Activated CD8-positive, alpha-beta memory T cell treated with anti-CD3 and anti-CD28 coated beads for 24 hours (primary cell): ENCODE measurements at regions not wholly inside any gene's neighbourhood (a gene's known extent, or its start where the extent isn't known, plus 50 kb on each side); places are given as distances from the start of the nearest gene placed in this dataset.
"Not testable (repeated sequence)": the region's sequence is repeated elsewhere in the genome, so short reads cannot be mapped to it uniquely, and the experiment has no call there.

Experiments
- DNase-seq: peaks from one replicate; pipeline ENCODE4 v3.0.0-alpha.2; 2020

DNA sequence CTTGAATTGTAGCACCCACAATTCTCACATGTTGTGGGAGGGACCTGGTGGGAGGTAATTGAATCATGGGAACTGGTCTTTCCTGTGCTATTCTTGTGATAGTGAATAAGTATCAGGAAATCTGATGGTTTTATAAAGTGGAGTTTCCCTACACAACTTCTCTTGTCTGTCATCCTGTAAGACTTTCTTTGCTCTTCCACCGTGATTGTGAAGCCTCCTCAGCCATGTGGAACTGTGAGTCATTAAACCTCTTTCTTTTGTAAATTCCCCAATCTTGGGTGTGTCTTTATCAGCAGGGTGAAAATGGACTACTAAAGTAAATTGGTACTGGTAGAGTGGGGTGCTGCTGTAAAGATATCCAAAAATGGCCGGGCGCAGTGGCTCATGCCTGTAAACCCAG, 215.6 kb downstream of the LIG4 start:
- DNase-seq, result no peak

DNA sequence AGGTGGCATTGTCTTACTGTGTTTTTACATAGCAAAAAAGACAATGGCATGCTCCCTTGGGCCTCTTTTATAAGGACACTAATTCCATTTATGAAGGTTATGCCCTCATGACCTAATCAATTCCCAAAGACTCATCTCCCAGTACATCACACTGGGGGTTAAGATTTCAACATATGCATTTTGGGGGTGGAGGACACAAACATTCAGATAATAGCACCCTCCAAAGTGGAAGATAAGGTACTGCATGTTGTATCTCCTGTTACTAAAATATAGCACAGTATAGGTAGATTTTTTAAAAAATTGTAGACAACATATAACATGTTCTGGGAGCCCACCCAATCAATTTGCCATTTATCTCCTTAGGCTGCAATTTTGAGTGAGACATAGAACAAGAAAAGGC, 221.2 kb downstream of the LIG4 start:
- DNase-seq, result no peak

DNA sequence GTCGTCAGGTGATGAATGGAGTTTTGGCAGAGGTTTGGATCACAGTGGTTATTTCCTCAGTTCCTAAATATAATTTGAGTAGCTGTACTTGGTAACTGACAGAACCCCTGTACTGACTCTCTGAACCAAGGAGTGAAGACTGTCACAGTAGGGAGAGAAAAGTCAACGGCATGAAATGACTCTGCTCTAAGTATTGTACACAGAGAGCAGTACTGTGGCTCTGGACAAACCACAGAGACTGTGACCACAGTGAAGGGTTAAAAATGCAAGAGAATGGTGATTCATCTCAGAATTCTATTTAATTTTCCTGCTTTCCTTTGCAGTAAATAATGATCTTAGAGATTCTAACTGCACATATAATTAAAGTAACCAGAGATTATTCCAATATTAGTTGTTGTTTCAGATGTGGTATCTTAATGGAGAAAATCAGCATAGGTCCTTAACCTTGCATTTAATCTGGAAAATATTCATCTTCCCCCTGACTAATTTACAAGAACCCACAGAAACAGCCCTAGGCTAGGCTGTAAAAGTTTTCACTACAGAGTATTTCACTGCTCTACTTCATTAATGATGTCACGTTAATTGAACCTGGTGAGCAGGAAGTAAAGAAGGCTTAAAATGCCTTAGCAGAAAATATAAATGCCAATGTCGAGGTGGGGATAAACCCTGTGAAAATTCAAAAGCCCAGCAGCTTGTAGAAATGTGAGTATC, 221.9 kb downstream of the LIG4 start:
- DNase-seq, result no peak

DNA sequence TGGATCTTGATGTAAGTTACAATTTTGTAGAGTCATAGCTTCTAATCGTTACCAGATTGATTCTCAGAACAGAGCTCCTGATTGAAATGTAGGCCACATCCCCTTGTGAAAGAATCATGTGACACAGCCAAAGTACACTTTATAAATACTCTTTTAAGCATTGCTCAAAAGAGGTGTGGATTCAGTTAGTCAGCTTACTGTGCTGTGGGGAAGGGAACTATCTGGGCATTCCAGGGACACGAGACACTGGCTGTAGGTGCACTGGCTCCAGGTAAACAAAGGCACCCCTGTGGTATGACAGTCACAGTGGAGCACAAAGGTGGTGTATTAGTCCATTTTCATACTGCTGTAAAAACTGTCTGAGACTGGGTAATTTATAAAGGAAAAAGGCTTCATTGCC, 222.8 kb downstream of the LIG4 start:
- no peak for DNase-seq

DNA sequence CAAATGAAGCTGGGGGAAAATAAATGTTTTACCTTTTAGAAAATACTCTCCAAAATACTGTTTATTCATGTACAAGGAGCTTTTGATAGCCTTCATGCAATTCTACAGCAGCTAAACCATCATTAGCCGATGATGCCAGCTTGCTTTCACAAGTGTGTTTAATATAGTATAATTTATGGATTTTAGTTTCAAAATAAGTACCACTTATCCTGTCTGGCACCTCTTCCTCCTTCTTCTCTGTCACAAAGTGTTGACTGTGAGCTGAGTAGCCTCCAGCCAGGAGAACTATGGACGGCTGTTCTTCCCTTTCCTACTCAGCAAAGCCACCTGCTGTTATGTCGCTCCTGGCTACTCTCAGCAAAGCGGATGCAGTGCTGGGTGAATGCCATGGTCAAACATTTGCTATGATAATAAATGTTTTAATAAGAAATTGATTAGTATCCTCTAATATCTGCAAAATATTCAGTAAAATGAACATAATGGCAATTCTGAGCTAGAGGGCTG, 238.2 kb downstream of the LIG4 start:
- DNase-seq, result no peak

DNA sequence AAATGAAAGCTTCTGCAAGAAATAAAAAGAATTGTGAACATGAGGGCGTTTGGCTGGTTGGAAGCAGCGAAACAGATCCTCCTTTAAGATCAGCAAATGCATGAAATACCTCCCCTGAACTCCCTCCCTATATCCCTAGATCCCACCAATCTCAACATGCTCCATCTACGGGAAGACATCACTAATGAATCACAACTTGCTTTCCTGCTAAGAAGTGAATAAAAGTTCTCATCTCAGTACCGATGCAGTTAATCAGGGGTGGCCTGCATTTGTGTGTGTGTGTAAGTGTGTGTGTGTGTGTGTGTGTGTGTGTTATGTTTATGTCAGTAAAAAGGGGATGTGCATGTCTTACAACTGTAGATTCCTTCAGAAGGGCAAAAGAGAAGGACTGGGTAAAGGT, 238.7 kb downstream of the LIG4 start:
- DNase-seq, result no peak

DNA sequence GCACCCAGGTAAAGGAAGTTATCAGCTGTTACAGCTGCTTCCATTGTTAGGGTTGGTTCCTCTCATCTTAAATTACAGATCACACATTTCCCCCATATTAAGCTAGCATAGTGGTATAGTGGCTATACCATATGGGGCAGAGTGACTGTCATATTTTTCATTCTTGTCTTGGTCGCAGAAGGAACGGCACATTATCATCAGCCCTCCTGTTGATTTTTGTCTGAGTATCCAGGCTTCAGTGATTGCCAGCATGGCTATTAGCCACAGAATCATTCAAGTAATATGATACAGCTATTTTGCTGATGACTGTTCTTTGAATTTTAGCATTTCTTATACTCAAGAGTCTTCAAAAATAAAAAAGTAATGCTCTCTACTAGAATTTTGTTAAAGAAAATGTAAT, 240.9 kb downstream of the LIG4 start:
- DNase-seq, result no peak

DNA sequence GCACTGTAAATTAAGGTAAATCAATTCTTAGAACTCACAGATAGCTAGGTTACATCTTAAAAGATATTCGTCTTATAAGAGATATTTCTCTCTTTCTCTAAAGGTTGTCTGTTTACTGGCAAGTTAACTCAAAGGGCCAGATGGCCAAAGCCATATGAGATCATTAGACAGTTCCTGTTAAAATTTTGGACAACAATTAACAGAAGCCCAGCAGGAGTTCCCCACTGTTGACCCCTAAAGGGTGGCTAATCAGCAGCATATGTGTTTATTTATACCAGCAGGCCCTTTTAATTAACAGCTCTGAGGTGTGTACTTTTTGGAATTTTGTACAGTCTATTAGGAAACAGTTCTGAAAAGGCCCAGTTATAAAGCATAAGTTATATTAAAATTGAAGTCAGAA, 245.8 kb downstream of the LIG4 start:
- no peak for DNase-seq

DNA sequence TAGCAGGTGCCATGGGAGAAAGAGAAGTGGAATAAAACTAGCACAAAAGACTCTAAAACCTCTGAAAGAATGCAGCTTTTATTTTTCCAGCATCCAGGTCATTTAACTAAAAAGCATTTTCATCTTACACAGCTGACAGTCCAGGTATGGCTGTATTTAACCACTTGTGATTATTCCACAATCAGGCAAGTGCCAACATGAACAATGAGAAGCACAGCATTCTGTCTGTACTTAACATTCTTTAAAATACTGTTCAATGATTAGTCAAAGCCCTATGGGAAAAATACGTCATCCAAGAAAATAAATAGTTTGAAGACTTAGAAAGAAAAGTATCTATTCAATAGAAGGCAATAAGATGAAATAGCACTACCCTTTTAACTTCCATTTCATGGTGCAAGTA, 246.9 kb downstream of the LIG4 start:
- DNase-seq, result no peak

DNA sequence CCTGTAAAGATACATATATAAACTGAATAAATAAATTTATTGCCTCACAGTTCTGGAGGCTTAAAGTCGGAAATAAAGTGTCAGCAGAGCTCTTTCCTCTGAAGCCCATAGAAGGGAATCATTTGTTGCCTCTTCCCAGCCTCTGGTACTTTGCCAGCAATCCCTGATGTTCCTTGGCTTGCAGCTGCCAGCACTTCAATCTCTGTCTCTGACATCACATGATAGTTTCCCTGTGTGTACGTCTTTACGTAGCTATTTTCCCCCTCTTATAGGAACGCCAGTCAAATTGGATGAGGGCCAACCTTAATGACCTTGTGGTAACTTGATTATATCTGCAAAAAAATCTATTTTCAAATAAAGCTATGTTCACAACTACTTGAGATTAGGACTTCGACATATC, 250.9 kb downstream of the LIG4 start:
- no peak for DNase-seq

DNA sequence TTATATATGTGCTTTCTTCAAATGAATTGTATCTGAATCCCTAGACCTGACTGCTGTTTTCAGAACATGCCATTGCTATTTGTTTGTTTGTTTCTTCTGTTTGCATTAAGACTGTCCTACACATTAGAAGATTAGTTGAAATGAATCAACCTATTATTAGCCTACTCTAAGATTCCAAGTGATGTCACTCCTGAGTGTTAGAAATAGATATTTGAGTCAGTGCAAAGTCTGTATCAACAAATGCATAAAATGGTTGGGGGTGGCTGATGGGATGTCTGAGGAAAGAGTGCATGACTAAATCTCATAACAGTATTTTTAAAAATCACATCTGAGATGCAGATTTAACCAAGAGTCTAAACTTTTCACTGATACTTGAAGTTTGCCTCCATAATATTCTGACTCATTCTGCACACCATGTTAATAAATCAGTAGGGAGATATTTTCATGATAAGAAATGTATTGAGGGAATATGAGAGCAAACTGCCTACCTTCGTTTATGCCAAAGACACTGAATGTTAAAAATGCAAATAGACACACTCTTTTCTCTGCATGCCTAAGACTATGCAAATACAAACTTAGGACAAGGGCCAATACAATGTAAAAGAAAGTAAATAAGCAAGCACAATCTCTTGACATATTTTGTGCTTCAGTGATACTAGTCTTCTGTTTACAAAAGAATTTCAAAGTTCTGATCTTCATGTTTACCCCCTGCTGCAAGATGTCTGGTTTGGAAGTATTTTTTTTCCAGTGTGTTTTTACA, 253.3 kb downstream of the LIG4 start:
- no peak for DNase-seq

DNA sequence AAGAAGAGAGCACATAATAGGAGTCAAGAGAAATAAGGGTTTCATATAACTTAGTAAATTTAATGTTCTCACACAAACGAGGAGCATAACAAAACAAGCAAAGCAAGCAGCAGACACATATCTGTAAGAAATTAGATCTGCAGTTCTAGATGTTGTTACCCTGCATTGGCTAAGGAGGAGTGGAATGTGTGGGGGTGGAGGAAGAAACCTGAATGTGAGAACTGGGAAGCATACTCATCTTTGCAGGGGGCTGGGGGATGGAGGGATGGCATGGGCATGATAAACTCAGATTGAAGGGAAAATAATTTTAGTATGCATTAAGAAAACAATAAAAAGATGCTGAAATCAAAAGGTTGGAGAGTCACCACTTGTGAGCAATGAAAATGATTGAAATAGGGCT, 255.0 kb downstream of the LIG4 start:
- DNase-seq, result no peak

DNA sequence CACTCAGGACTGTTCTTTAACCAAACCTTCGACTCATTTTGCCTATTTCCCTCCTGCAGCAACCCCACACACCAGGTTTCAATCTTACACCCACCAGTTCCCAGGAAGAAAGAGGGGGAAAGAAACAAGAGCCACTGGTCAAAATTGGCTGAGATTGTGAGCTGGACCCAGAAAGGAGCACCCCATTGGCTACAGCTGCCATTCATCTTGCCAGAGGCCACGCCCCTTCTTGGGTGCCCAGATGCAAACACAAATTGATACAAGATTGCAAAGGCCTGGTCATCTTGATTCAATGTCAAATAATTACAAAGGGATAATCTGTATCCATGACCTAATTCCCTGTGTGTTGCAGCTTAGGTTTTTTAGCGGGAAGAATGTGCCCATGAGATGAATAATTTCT, 258.4 kb downstream of the LIG4 start:
- DNase-seq, result no peak

DNA sequence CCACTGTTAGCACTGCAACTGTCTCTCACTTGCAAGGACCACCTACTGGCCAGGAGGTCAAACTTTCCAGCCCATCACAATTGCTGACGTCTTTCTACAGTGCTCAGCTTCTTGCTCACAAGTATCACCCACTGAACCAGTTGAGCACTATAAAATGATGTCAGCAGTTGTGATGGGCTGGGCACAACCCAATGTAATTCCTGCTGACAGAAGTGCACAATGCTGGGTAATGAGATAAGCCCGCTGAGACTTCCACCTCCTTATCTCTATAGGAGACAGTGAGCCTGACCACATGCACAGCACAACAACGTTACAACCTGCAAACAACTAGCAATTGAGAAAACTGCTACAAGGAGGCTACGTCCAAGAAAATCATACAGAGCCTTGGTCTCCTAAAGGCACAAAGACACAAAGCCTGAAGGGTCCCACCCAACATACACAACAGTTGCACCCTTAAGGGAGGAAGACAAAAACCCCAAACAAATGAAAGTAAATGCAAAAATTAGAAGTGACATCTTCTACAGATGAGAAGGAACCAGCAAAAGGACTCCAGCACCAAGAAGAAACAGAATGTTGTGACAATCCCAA, 273.2 kb downstream of the LIG4 start:
- DNase-seq, result no peak

DNA sequence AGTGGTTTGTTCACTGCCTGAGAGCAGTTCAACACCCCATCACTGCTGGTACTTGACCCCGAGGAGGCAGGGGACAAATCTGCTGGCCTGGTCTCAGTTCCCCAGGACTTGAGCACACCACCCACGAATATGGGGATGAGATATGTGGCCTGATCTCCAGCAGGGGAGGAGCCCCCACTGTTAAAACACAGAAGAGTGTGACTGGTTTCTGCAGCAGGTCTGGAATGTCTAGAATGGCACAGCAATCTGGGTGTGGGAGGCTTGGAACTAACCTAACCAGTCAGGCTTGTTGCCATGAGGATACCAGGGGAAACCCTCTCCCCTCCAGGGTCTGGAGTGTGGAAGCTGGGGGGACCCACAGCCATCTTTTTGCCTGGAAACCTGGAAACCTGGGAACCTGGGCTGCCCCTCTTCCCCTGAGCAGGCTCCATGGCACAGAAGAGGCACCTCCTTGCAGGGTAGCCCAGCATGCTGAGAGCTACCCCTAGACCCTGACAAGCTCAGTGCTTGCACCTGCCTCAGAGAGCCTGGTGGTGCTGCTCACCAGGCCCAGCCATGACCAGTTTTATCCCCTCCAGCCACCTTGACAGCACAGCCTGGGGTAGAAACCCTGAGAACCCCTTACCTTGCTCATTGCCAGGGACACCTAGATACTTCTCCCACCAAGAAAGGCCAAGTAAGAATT, 273.8 kb downstream of the LIG4 start:
- DNase-seq, result no peak

DNA sequence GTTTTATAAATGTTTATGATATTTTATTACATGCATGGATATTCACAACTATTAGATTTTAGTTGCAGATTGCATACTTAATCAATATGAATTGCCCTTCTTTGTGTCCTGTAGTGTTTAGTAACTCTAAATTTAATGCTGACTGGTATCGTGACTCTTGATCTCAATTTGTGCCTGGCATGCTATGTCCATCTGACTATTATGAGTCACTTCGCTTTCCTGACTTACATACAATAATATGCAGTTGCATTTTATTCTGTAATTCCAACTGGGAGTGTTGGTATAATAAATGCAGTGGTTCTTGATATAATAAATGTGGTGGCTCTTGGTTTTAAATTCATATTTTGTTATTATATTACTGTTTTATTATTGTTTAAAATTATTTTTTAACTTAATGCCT, 277.5 kb downstream of the LIG4 start:
- no peak for DNase-seq

DNA sequence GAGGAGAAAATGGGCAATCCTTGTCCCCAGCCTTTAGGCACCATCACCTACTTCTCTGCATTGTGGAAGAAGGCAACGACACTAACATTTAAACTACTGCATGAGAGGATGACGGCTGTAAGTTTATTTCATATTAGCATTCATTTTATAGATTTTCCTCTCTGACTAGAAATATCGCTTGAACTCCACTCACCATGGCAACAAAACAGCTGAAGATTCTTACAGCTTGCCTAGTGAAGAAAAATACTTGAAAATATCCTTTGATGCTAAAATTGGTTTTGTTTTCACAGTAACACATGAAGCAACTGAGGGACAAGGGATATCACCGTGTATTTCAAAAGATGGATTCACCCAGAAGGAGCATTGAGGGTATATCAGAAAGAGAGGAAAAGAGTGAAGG, 284.3 kb downstream of the LIG4 start:
- DNase-seq, result no peak

DNA sequence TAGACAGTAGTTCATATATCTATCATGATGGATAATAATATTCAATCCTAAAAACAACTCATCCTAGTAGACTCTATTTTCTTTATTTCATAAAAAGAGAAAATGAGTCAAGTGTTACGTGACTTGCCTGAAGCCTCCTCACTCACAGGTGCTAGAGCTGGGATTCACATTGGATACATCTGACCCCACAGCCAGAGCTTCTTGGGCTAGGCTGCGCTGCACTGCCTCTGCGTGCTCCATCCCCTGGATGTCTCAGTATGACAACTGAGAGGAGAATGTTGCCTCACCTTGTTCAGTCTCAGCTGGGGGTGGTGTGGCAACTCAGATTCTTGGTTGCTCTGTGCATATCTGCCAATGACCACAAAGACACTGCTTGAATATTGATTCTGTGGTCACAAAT, 286.6 kb downstream of the LIG4 start:
- no peak for DNase-seq

DNA sequence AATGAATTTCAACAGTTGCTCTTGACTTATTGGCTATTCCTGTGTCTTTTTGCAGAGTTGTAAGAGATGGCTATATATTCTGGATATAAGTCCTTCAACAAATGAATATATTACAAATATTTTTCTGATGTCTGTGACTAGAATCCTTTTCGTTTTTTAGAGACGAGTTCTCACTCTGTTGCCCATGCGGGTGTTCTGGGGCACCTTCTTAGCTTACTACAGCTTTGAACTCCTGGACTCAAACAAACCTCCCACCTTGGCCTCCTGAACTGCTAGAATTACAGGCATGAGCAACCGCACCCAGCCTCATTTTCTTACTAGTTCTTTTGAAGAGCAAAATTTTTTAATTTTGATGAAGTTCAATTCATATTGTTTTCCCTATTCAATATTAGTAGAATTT, 287.8 kb downstream of the LIG4 start:
- DNase-seq, result no peak

DNA sequence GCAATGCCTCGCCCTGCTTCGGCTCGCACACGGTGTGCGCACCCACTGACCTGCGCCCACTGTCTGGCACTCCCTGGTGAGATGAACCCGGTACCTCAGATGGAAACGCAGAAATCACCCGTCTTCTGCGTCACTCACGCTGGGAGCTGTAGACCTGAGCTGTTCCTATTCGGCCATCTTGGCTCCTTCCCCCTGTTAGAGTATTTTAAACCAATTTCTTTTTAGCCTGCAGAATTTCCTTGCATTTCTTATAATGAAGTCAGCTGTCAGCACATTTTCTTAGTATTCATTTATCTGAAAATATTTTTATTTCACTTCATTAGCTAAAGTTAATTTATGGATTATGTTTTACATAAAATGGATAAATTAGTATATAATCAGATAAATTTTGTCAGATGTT, 288.8 kb downstream of the LIG4 start:
- DNase-seq, result not testable (repeated sequence)

DNA sequence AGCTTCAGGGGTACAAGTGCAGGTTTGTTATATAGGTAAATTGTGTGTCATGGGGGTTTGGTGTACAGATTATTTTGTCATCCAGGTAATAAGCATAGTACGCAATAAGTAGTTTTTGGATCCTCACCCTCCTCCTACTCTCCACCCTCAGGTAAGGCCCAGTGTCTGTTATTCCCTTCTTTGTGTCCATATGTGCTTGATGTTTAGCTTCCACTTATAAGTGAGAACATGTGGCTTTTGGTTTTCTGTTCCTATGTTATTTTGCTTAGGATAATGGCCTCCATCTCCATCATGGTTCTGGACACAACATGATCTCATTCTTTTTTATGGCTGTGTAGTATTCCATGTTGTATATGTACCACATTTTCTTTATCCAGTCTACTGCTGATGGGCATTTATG, 298.4 kb downstream of the LIG4 start:
- not testable (repeated sequence) for DNase-seq

DNA sequence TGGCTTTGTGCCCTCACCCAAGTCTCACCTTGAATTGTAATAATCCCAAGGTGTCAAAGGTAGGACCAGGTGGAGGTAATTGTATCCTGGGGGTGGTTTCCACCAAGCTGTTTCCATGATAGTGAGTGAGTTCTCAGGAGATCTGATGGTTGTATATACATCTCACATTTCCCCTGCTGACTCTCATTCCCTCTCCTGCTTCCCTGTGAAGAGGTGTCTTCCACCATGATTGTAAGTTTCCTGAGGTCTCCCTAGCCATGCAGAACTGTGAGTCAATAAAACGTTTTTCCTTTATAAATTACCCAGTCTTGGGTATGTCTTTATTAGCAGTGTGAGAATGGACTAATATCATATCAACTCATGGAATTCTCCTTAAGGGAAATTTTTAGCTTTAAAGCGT, 302.6 kb downstream of the LIG4 start:
- no peak for DNase-seq

DNA sequence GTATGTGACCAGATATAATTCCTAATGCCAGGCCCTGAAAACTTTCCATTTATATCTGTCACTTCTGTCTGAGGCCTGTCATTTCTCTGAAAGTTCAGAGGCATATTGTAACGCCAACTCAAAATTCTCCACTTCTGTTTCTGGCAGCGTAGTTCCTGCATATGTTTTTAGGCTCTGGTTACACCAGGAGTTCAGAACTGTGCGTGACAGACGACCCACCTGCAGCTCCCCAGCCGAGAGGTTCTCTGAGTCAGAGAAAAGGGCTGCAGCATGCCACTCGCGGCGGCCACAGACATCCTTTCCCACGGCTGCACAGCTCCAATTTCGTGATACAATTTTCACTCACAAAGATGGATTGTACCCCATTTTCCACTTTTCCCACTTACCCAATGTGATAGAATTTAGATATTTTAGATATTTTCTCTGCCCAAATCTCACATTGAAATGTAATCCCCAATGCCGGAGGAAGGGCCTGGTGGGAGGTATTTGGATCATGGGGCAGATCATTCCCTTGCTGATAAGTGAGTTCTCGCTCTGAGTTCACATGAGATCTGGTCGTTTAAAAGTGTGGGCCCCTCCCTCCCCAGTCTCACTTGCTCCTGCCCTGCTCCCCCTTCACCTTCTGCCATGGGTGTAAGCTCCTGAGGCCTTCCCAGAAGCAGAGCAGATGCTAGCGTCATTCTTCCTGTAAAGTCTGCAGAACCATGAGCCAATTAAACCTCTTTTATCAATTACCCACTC, 308.1 kb downstream of the LIG4 start:
- DNase-seq, result no peak
